HepG2 (cell line): ENCODE measurements at regions not wholly inside any gene's neighbourhood (a gene's known extent, or its start where the extent isn't known, plus 50 kb on each side); places are given as distances from the start of the nearest gene placed in this dataset.

Experiments used
- ASH2L ChIP-seq: fragments of 300-600, 200-600 bp; sonication (generic); IDR thresholded peaks from 2 replicates; pipeline ENCODE4 v1.7.0; 2017; ENCODE audit warnings: low read depth, mild to moderate bottlenecking, moderate library complexity, mixed read lengths, low read length; ENCODE audit not compliant: insufficient read length
- ATF2 ChIP-seq: sonication (generic); formaldehyde crosslinking; IDR thresholded peaks from 2 replicates; pipeline ENCODE4 v1.4.0; 2020; ENCODE audit warnings: missing genetic modification reagents
- CTCF ChIP-seq: sonication (generic); formaldehyde crosslinking; IDR thresholded peaks from 2 replicates; pipeline ENCODE4 v1.5.0; 2020; ENCODE audit warnings: mild to moderate bottlenecking, missing genetic modification reagents, moderate library complexity
- HDAC2 ChIP-seq: sonication (generic); formaldehyde crosslinking; IDR thresholded peaks from 2 replicates; pipeline ENCODE4 v1.4.0; 2020; ENCODE audit warnings: missing genetic modification reagents
- SKIL ChIP-seq: sonication (generic); formaldehyde crosslinking; IDR thresholded peaks from 2 replicates; pipeline ENCODE4 v1.8.0; 2022; ENCODE audit warnings: missing genetic modification reagents, mild to moderate bottlenecking, moderate library complexity, borderline replicate concordance
- TAF1 ChIP-seq: sonication (generic); formaldehyde crosslinking; IDR thresholded peaks from 2 replicates; pipeline ENCODE4 v1.4.0; 2020; ENCODE audit warnings: missing genetic modification reagents
- ZNF3 ChIP-seq: IDR thresholded peaks from 2 replicates; pipeline ENCODE4 v1.7.0; 2017; ENCODE audit warnings: inconsistent platforms
- ZNF710 ChIP-seq: sonication (generic); formaldehyde crosslinking; IDR thresholded peaks from 2 replicates; pipeline ENCODE4 v1.5.0; 2020; ENCODE audit warnings: mild to moderate bottlenecking, missing genetic modification reagents, borderline replicate concordance

GRCh38 chr10:121099592-121099991 lies 248.4 kb downstream of the WDR11 start:
- TF ChIP-seq ZNF3 (CRISPR knock-in tag) (no peak), CTCF (CRISPR knock-in tag) (no peak), SKIL (no peak), TAF1 (no peak), ATF2 (CRISPR knock-in tag) (no peak), HDAC2 (CRISPR knock-in tag) (no peak), ZNF710 (CRISPR knock-in tag) (no peak), ASH2L (no peak)
